Hematopoietic multipotent progenitor cell (in vitro differentiated cells): ENCODE measurements at regions not wholly inside any gene's neighbourhood (a gene's known extent, or its start where the extent isn't known, plus 50 kb on each side); places are given as distances from the start of the nearest gene placed in this dataset.

Experiments
- DNase-seq, 3 donors: peaks; one replicate each; pipeline ENCODE4 v3.0.0-alpha.2; 2011 to 2015; ENCODE audit warnings: low read depth in 2 of 3, low spot score in 2 of 3

GRCh38 chr6:81484251-81484650 is 268.2 kb downstream of the TENT5A start:
- no peak for DNase-seq

GRCh38 chr6:81480139-81480538 is 272.3 kb downstream of the TENT5A start:
- DNase-seq, result no peak

GRCh38 chr6:81476881-81477280 is 275.6 kb downstream of the TENT5A start:
- DNase-seq, result no peak

GRCh38 chr6:81475646-81476045 is 276.8 kb downstream of the TENT5A start:
- no peak for DNase-seq

GRCh38 chr6:81465859-81466258 is 286.6 kb downstream of the TENT5A start:
- DNase-seq, result peak in 2 of 3 donors; percentile 5 to 21

GRCh38 chr6:81456416-81456815 is 296.1 kb downstream of the TENT5A start:
- no peak for DNase-seq

GRCh38 chr6:81455641-81456040 is 296.8 kb downstream of the TENT5A start:
- DNase-seq, result no peak

GRCh38 chr6:81451787-81452186 is 300.7 kb downstream of the TENT5A start:
- DNase-seq, result no peak

GRCh38 chr6:81450180-81450579 is 302.3 kb downstream of the TENT5A start:
- DNase-seq, result no peak

GRCh38 chr6:81446509-81446908 is 306.0 kb downstream of the TENT5A start:
- DNase-seq, result no peak

- no peak for DNase-seq
Measured at GRCh38 chr6:81439417-81439816, 313.1 kb downstream of the TENT5A start.

- no peak for DNase-seq
Measured at GRCh38 chr6:81436990-81437389, 315.5 kb downstream of the TENT5A start.

GRCh38 chr6:81413306-81413705 is 339.2 kb downstream of the TENT5A start:
- no peak for DNase-seq

- no peak for DNase-seq
Measured at GRCh38 chr6:81401970-81402690, 350.4 kb downstream of the TENT5A start.

GRCh38 chr6:81396916-81397315 is 355.6 kb downstream of the TENT5A start:
- no peak for DNase-seq

GRCh38 chr6:81387163-81387562 is 365.3 kb downstream of the TENT5A start:
- DNase-seq, result no peak

- no peak for DNase-seq
Measured at GRCh38 chr6:81384921-81385320, 367.6 kb downstream of the TENT5A start.

- no peak for DNase-seq
Measured at GRCh38 chr6:81383472-81383871, 369.0 kb downstream of the TENT5A start.

- no peak for DNase-seq
Measured at GRCh38 chr6:81382852-81383251, 369.6 kb downstream of the TENT5A start.

- DNase-seq, result no peak
Measured at GRCh38 chr6:81381382-81381916, 371.0 kb downstream of the TENT5A start.

GRCh38 chr6:81380718-81381338 is 371.7 kb downstream of the TENT5A start:
- no peak for DNase-seq

GRCh38 chr6:81376745-81377144 is 375.7 kb downstream of the TENT5A start:
- DNase-seq, result no peak
